ENCODE measurements at regions not wholly inside any gene's neighbourhood (a gene's known extent, or its start where the extent isn't known, plus 50 kb on each side); places are given as distances from the start of the nearest gene placed in this dataset.

DNA sequence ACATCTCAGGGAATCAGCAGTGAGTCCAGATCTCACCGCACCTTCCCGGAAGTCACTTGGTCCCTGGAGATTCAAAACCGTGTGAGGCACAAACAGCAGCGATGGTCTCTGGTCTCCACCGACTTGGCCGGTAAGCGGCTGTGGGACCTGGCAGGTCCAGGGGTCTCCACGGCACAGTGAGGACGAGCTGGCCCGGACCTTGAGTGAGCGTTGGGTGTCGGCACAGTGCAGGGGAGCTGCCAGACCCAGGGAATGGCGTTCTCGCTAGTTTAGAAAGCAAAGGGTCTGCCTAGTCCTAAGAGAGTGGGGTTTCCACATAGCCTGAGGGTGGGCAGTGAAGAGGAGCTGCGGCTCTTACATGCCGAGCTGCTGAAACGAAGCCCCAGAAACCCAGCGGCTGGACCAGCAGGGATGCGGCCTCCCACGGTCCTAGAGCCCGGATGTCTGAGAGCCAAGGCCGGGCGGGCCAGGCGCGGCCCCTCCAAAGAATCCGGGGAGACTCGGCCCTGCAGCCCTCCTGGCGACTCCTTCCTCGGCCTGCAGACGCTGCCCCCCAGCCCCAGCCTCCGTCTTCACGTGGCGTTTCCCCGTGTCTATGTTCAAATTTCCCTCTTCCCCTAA, 185.0 kb downstream of the ERMARD start:
- DNase-seq = no peak

- no peak for DNase-seq
Measured at GRCh38 chr6:169935861-169936260, 184.4 kb downstream of the ERMARD start.

DNA sequence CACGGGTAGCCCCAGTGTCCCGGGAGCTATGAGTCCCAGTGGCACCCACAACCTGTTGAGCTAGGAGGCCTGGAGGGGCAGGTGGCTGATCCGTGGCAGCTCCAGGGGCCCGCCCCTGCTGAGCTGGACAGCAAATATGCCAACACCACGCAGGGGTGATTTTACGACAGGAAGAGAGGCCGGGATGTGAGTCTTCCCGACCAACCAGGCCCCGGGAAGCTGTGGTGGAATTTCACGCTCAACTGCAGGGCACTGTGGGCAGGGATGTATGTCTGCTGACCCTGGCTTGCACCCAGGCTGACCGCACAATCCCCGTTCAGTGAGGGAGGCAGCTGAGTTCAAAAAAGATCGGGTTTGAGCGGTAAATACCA, 183.9 kb downstream of the ERMARD start:
- no peak for DNase-seq

DNA sequence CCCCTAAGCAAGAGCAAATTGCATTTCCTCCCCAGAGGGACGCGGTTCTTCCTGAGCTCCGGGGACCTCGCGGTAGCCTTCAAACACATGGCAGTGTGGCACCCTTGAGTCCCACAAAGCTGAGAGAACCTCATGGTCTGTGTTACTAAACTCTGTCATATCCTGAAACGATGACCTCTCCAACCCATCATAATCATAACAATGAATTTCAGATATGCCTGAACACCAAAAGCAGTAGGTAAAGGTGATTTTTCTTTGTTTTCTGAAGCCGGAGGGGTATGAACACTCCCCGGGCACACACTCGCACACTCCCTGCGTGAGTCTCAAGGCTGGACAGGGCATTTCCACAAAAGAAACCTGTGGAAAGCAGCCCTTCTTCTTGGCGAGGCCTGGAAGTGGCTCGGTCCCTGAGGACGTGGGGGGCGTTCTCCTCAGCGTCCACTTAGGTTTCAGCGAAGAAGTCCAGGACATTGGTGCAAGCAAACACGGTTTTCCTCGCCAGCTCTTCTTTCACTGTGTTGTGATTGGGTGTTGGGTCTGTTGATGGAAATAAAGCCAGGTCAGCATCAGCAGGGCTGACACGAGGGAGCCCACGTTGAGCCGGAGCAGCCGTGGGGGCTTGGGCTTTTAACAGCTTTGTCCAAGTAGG, 183.4 kb downstream of the ERMARD start:
- no peak for DNase-seq

- DNase-seq = no peak
Measured at GRCh38 chr6:169933839-169934698, 182.6 kb downstream of the ERMARD start.

- no peak for DNase-seq
Measured at GRCh38 chr6:169933251-169933821, 181.9 kb downstream of the ERMARD start.

GRCh38 chr6:169932491-169932890, 181.1 kb downstream of the ERMARD start:
- no peak for DNase-seq

DNA sequence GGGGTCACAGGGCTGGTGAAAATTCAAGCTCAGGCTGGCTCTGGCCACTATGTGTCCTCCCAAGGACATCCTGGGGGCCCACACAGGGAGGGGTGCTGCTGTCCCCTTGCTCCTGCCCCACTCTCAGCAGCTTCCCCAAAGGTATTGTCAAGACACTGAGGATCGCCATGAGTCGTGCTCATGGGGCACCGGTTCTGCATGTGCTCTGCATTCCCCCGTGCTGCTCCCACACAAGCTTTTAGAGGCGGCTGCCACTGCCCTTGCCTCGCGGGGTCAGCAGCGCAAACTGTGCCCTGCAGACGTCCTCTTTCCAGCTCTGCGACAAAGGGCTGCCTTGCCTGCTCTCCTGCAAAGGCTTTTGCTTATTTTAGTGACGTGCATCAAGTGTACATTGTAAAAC, 179.8 kb downstream of the ERMARD start:
- no peak for DNase-seq

- no peak for DNase-seq
Measured at GRCh38 chr6:169930799-169931198, 179.4 kb downstream of the ERMARD start.

DNA sequence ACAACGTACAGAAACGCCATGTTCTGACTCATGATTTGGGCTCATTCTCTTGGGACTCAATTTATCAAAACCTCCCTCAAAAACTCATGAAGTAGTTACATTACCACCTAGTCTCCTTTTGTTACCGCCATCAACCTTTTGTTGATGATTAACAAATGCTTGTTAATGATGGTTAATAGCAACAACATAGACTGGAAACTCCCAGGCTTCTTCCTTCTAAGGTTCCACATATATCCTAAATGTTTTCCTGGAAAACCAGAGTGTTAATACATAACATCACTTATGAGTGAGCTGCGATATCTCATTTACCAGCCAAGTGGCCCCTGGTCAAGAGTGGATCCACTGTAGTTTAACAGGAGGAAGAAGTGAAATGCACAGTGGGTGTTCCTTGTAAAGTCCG, 176.3 kb downstream of the ERMARD start:
- no peak for DNase-seq

GRCh38 chr6:169926617-169927417, 175.4 kb downstream of the ERMARD start:
- DNase-seq = no peak

- DNase-seq = no peak
Measured at GRCh38 chr6:169923468-169924464, 172.3 kb downstream of the ERMARD start.

- no peak for DNase-seq
Measured at GRCh38 chr6:169921853-169922824, 170.7 kb downstream of the ERMARD start.

- DNase-seq = no peak
Measured at GRCh38 chr6:169921217-169921616, 169.8 kb downstream of the ERMARD start.

GRCh38 chr6:169920359-169921020, 169.1 kb downstream of the ERMARD start:
- no peak for DNase-seq

DNA sequence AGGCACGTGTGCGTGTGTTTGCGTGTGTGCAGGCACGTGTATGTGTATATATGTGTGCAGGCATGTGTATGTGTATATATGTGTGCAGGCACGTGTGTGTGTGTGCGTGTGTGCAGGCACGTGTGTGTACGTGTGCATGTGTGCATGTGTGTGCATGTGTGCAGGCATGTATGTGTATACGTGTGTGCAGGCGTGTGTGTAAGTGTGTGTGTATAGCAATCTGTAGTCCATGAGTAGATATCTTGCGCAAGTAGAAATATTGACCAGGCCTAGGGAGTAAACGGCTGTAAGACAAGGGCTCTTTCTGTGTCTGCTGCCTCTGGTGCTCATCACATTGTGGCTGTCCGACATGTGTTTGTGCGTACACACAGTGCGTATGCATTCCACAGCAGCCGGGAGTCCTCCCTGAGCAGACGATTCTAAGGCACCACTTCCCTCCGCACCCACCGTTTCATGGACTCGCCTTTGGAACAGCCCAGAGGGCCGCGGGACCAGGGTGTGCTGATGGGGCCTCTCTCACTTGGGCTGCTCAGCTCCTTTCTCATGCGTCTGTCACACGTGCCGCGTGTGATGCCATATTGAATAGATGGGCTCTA, 167.6 kb downstream of the ERMARD start:
- no peak for DNase-seq

DNA sequence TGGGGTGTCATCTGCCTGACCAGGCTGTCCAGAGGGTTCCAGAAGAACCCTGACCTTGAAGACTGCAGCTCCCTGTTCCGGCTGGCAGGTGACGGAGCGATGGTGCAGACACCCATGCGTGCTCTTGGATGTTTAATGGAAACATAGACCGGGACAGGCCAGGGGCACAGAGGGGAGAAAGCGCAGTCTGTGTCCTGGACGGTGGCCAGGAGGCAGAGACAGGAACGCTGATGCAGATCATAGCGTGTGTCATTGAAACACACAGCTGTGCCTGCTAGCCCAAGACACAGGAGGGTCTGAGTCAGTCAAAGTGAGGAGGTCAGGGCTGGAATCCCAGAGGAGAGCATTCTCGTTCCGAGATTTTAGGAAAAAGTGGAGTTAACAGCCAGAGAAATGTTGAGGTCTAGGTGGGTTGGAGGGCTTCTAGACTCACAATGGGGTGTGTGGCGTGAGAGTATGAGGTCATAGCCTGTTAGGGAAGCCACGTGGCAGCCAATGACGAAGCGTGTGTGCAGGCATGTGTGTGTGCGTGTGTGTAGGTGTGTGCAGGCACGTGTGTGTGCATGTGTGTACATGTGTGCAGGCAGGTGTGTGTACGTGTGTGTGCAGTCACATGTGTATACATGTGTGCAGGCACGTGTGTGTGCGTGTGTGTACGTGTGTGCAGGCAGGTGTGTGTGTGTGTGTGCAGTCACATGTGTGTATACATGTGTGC, 167.0 kb downstream of the ERMARD start:
- DNase-seq = no peak

DNA sequence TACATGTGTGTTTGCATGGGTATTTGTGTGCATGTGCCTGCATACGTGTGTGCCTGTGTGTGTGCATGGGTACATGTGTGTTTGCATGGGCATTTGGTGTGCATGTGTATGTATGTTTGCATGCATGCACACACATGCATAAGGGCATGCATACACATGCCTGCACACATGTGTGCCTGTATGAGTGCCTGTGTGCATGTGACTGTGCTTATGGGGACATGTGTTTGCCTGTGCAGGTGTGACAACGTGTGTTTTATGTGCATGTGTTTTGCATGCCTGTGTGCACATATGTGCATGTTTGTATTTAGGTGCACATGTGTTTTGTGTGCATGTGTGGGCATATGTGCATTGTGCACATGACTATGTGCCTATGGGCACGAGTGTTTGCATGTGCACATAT, 165.7 kb downstream of the ERMARD start:
- no peak for DNase-seq
